Liver (tissue), 3 donors: ENCODE measurements at regions not wholly inside any gene's neighbourhood (a gene's known extent, or its start where the extent isn't known, plus 50 kb on each side); places are given as distances from the start of the nearest gene placed in this dataset.

Experiments
- CTCF ChIP-seq: fragments of 150-350 bp; IDR thresholded peaks from 2 replicates; pipeline ENCODE4 v1.5.1; 2017; ENCODE audit warnings: improper control_type of control experiment, low read depth, low read length; ENCODE audit not compliant: missing input control
- RAD21 ChIP-seq, 2 donors: IDR thresholded peaks; 2 replicates each; pipeline ENCODE4 v1.6.1; 2016; ENCODE audit warnings: antibody characterized with exemption in 2 of 2, mild to moderate bottlenecking in 2 of 2
- SP1 ChIP-seq: IDR thresholded peaks from 2 replicates; pipeline ENCODE4 v1.6.1; 2018; ENCODE audit warnings: antibody characterized with exemption, mild to moderate bottlenecking
- TF ChIP-seq, protein P1 (sequence below): IDR thresholded peaks from 2 replicates; pipeline ENCODE4 v1.6.1; 2016; ENCODE audit warnings: antibody characterized with exemption
- TF ChIP-seq, protein P2 (sequence below): IDR thresholded peaks from 2 replicates; pipeline ENCODE4 v1.6.1; 2016; ENCODE audit warnings: antibody characterized with exemption, mild to moderate bottlenecking
- donor health status: healthy.
- donor health status: healthy.

GRCh38 chr4:1493540-1494287, 87.5 kb upstream of the NKX1-1 start:
- TF ChIP-seq, protein P1, sequence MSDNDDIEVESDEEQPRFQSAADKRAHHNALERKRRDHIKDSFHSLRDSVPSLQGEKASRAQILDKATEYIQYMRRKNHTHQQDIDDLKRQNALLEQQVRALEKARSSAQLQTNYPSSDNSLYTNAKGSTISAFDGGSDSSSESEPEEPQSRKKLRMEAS: no peak
- no peak for TF ChIP-seq CTCF
- no peak for TF ChIP-seq RAD21 (IDR thresholded peaks at IDR 0.05)
- no peak for TF ChIP-seq SP1
- TF ChIP-seq, protein P2, sequence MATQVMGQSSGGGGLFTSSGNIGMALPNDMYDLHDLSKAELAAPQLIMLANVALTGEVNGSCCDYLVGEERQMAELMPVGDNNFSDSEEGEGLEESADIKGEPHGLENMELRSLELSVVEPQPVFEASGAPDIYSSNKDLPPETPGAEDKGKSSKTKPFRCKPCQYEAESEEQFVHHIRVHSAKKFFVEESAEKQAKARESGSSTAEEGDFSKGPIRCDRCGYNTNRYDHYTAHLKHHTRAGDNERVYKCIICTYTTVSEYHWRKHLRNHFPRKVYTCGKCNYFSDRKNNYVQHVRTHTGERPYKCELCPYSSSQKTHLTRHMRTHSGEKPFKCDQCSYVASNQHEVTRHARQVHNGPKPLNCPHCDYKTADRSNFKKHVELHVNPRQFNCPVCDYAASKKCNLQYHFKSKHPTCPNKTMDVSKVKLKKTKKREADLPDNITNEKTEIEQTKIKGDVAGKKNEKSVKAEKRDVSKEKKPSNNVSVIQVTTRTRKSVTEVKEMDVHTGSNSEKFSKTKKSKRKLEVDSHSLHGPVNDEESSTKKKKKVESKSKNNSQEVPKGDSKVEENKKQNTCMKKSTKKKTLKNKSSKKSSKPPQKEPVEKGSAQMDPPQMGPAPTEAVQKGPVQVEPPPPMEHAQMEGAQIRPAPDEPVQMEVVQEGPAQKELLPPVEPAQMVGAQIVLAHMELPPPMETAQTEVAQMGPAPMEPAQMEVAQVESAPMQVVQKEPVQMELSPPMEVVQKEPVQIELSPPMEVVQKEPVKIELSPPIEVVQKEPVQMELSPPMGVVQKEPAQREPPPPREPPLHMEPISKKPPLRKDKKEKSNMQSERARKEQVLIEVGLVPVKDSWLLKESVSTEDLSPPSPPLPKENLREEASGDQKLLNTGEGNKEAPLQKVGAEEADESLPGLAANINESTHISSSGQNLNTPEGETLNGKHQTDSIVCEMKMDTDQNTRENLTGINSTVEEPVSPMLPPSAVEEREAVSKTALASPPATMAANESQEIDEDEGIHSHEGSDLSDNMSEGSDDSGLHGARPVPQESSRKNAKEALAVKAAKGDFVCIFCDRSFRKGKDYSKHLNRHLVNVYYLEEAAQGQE: no peak
